HEK293 (cell line): ENCODE measurements at regions not wholly inside any gene's neighbourhood (a gene's known extent, or its start where the extent isn't known, plus 50 kb on each side); places are given as distances from the start of the nearest gene placed in this dataset.

Experiments used
- BCL11A ChIP-seq: fragments of 450-650 bp; formaldehyde crosslinking; IDR thresholded peaks from 2 replicates; pipeline ENCODE4 v1.5.1; 2016; ENCODE audit warnings: low read depth, missing biosample characterization, missing genetic modification characterization
- TCF7L2 ChIP-seq: IDR thresholded peaks from 2 replicates; pipeline ENCODE4 v1.6.1; 2011; ENCODE audit warnings: low read depth, mild to moderate bottlenecking, inconsistent platforms, low read length, moderate library complexity, borderline replicate concordance
- ZNF792 ChIP-seq: fragments of 450-650 bp; formaldehyde crosslinking; IDR thresholded peaks from 2 replicates; pipeline ENCODE4 v1.5.1; 2016; ENCODE audit warnings: missing biosample characterization, missing genetic modification characterization
- TF ChIP-seq, protein P1 (sequence below): fragments of 450-650 bp; formaldehyde crosslinking; IDR thresholded peaks from 2 replicates; pipeline ENCODE4 v1.5.1; 2016; ENCODE audit warnings: missing biosample characterization, missing genetic modification characterization

DNA sequence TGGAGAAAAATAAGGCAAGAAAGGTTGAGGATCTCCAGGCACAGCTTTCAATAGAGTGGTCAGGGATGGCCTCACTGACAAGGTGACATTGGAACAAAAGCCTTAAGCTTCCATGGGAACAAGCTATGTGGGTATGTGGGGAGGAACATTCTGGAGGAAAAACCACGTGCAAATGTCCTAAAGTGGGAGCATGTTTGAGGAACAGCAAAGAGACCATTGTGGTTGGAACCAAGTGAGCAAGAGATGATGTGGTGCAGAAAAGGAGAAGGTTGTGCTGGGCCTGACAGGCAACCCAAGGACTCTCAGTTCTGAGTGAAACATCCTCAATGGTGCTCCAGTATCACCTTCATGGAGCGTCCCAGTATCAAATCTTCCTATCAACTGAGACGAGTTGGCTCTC, 184.0 kb downstream of the CAND1 start:
- TF ChIP-seq, protein P1, sequence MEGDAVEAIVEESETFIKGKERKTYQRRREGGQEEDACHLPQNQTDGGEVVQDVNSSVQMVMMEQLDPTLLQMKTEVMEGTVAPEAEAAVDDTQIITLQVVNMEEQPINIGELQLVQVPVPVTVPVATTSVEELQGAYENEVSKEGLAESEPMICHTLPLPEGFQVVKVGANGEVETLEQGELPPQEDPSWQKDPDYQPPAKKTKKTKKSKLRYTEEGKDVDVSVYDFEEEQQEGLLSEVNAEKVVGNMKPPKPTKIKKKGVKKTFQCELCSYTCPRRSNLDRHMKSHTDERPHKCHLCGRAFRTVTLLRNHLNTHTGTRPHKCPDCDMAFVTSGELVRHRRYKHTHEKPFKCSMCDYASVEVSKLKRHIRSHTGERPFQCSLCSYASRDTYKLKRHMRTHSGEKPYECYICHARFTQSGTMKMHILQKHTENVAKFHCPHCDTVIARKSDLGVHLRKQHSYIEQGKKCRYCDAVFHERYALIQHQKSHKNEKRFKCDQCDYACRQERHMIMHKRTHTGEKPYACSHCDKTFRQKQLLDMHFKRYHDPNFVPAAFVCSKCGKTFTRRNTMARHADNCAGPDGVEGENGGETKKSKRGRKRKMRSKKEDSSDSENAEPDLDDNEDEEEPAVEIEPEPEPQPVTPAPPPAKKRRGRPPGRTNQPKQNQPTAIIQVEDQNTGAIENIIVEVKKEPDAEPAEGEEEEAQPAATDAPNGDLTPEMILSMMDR = no peak
- TF ChIP-seq BCL11A = no peak
- TF ChIP-seq TCF7L2 = no peak
- no peak for TF ChIP-seq ZNF792 (tag by site-specific recombination)
